H1 (cell line): ENCODE measurements at regions not wholly inside any gene's neighbourhood (a gene's known extent, or its start where the extent isn't known, plus 50 kb on each side); places are given as distances from the start of the nearest gene placed in this dataset.

Experiments used
- CTCF ChIA-PET: fragments of 300-600 bp; sonication (Branson Sonifier 250); formaldehyde crosslinking; loops from one replicate; lab custom pipeline; 2021; ENCODE audit not compliant: partially characterized antibody; lab: Charles Lee
- POLR2A ChIA-PET: fragments of 300-600 bp; sonication (Branson Sonifier 250); formaldehyde crosslinking; loops from one replicate; lab custom pipeline; 2021; ENCODE audit warnings: inconsistent platforms; ENCODE audit not compliant: partially characterized antibody; lab: Charles Lee
- DNase-seq, 2 experiments: peaks; one replicate each; pipeline versions ENCODE4 v3.0.0 to v3.0.0-alpha.2; 2010 to 2022; ENCODE audit warnings: low spot score in 2 of 2, low read depth in 1 of 2, mixed read lengths in 1 of 2
- FAIRE-seq: peaks from 2 replicates; lab custom pipeline; 2011; peaks lifted over from hg19 to GRCh38; lab: Jason Lieb, UNC
- H2AFZ ChIP-seq: 2 replicates; pipeline ENCODE4 v1.8.1; 2012; ENCODE audit warnings: low read length, inconsistent platforms
- H2AK5ac ChIP-seq: 2 replicates; pipeline ENCODE4 v1.6.1; 2013; ENCODE audit warnings: low read depth, low read length
- H2BK120ac ChIP-seq: replicated peaks from 2 replicates; pipeline ENCODE3; 2013; ENCODE audit warnings: low read depth, low read length, inconsistent platforms
- H2BK12ac ChIP-seq: 2 replicates; pipeline ENCODE4 v1.6.1; 2013; ENCODE audit warnings: low read depth, low read length
- H2BK15ac ChIP-seq: 2 replicates; pipeline ENCODE4 v1.6.1; 2013; ENCODE audit warnings: low read length
- H2BK20ac ChIP-seq: 2 replicates; pipeline ENCODE4 v1.6.1; 2013; ENCODE audit warnings: low read length
- H2BK5ac ChIP-seq: 2 replicates; pipeline ENCODE4 v1.6.1; 2013; ENCODE audit warnings: low read depth, low read length
- H3K14ac ChIP-seq: 2 replicates; pipeline ENCODE4 v1.6.1; 2013; ENCODE audit warnings: inconsistent platforms; ENCODE audit not compliant: insufficient read length
- H3K18ac ChIP-seq: 2 replicates; pipeline ENCODE4 v1.6.1; 2013; ENCODE audit warnings: low read length; ENCODE audit errors: extremely low read depth
- H3K23ac ChIP-seq: 2 replicates; pipeline ENCODE4 v1.6.1; 2013; ENCODE audit warnings: inconsistent platforms; ENCODE audit not compliant: insufficient read length
- H3K23me2 ChIP-seq: 2 replicates; pipeline ENCODE4 v1.6.1; 2013; ENCODE audit warnings: low read depth, low read length
- H3K27ac ChIP-seq: 2 replicates; pipeline ENCODE4 v1.6.1; 2011; ENCODE audit warnings: low read depth, low read length, inconsistent platforms
- H3K27me3 ChIP-seq, 4 experiments: replicated peaks in 1 of 4; 1 replicate in 1 of 4; 2 replicates in 3 of 4; pipeline versions ENCODE4 v1.6.1 to v1.8.1; 2011 to 2013; ENCODE audit warnings: low read length in 3 of 4, mild to moderate bottlenecking in 3 of 4, inconsistent platforms in 2 of 4, mixed read lengths in 2 of 4, moderate library complexity in 1 of 4; ENCODE audit not compliant: control insufficient read depth in 3 of 4, insufficient read depth in 3 of 4; ENCODE audit errors: extremely low read depth in 1 of 4
- H3K36me3 ChIP-seq, 4 experiments: 2 replicates each; pipeline versions ENCODE4 v1.6.1 to v1.8.1; 2011 to 2013; ENCODE audit warnings: mild to moderate bottlenecking in 4 of 4, low read length in 3 of 4, moderate library complexity in 2 of 4, control low read depth in 1 of 4, inconsistent platforms in 1 of 4; ENCODE audit not compliant: insufficient read depth in 4 of 4, control insufficient read depth in 2 of 4
- H3K4ac ChIP-seq: replicated peaks from 2 replicates; pipeline ENCODE3; 2013; ENCODE audit warnings: low read length, low read depth, mixed read lengths, inconsistent platforms; ENCODE audit not compliant: insufficient read length
- H3K4me1 ChIP-seq, 4 experiments: replicated peaks in 1 of 4; 1 replicate in 1 of 4; 2 replicates in 3 of 4; pipeline versions ENCODE4 v1.6.1 to v1.8.1; 2011 to 2013; ENCODE audit warnings: low read length in 3 of 4, inconsistent platforms in 2 of 4, mixed read lengths in 1 of 4; ENCODE audit not compliant: insufficient read depth in 4 of 4, control insufficient read depth in 3 of 4
- H3K4me2 ChIP-seq, 2 experiments: 2 replicates each; pipeline versions ENCODE4 v1.6.1 to v1.8.1; 2011 to 2013; ENCODE audit warnings: low read depth in 2 of 2, low read length in 2 of 2, control low read depth in 1 of 2, inconsistent platforms in 1 of 2, mild to moderate bottlenecking in 1 of 2; ENCODE audit not compliant: insufficient read depth in 1 of 2
- H3K4me3 ChIP-seq, 4 experiments: fragments of 200-600, 300-600 bp in 1 of 4; sonication (generic), shearing (Covaris generic), sonication (Bioruptor Twin) in 1 of 4; 2 replicates each; pipeline versions ENCODE4 v1.5.1 to v1.8.1; 2011 to 2016; ENCODE audit warnings: low read length in 4 of 4, low read depth in 3 of 4, control low read depth in 2 of 4, inconsistent platforms in 2 of 4, mild to moderate bottlenecking in 2 of 4, mixed read lengths in 1 of 4, moderate library complexity in 1 of 4; ENCODE audit not compliant: insufficient read depth in 2 of 4; ENCODE audit errors: extremely low read depth in 1 of 4
- H3K56ac ChIP-seq: replicated peaks from 2 replicates; pipeline ENCODE3; 2013; ENCODE audit warnings: low read depth, mild to moderate bottlenecking, mixed read lengths, low read length, inconsistent platforms; ENCODE audit not compliant: insufficient read length
- H3K79me1 ChIP-seq: 2 replicates; pipeline ENCODE4 v1.6.1; 2013; ENCODE audit warnings: low read depth, low read length, control low read depth
- H3K79me2 ChIP-seq, 2 experiments: 2 replicates each; pipeline versions ENCODE4 v1.6.1 to v1.8.1; 2012 to 2013; ENCODE audit warnings: low read length in 2 of 2, mild to moderate bottlenecking in 2 of 2, inconsistent platforms in 1 of 2; ENCODE audit not compliant: insufficient read depth in 2 of 2, control insufficient read depth in 1 of 2
- H3K9ac ChIP-seq, 4 experiments: replicated peaks in 1 of 4; 1 replicate in 1 of 4; 2 replicates in 3 of 4; pipeline versions ENCODE4 v1.6.1 to v1.8.1; 2011 to 2013; ENCODE audit warnings: low read depth in 3 of 4, low read length in 3 of 4, control low read depth in 2 of 4, mild to moderate bottlenecking in 2 of 4, moderate library complexity in 2 of 4, inconsistent platforms in 1 of 4; ENCODE audit errors: extremely low read depth in 1 of 4
- H3K9me3 ChIP-seq, 2 experiments: 2 replicates each; pipeline versions ENCODE4 v1.6.1 to v1.8.1; 2012 to 2013; ENCODE audit warnings: mild to moderate bottlenecking in 2 of 2, moderate library complexity in 2 of 2, control low read depth in 1 of 2, inconsistent platforms in 1 of 2, low read depth in 1 of 2, low read length in 1 of 2, mixed read lengths in 1 of 2; ENCODE audit not compliant: insufficient read depth in 2 of 2
- H4K20me1 ChIP-seq, 2 experiments: replicated peaks in 1 of 2; 2 replicates each; pipeline versions ENCODE3 to v1.8.1; 2011 to 2013; ENCODE audit warnings: inconsistent platforms in 2 of 2, low read length in 2 of 2, mild to moderate bottlenecking in 1 of 2; ENCODE audit not compliant: insufficient read depth in 2 of 2, control insufficient read depth in 1 of 2
- H4K5ac ChIP-seq: 2 replicates; pipeline ENCODE4 v1.6.1; 2013; ENCODE audit warnings: low read length, low read depth, mixed read lengths, inconsistent platforms; ENCODE audit not compliant: insufficient read length
- H4K8ac ChIP-seq: 2 replicates; pipeline ENCODE4 v1.8.0; 2013; ENCODE audit warnings: mild to moderate bottlenecking, moderate library complexity, low read length, inconsistent platforms; ENCODE audit not compliant: insufficient read depth; ENCODE audit errors: extremely low read depth
- H4K91ac ChIP-seq: replicated peaks from 2 replicates; pipeline ENCODE3; 2013; ENCODE audit warnings: low read length, mixed read lengths, inconsistent platforms; ENCODE audit not compliant: insufficient read length
- CEBPB ChIP-seq: IDR thresholded peaks from 2 replicates; pipeline ENCODE4 v1.6.1; 2012; ENCODE audit warnings: low read depth, low read length
- E2F6 ChIP-seq: IDR thresholded peaks from 2 replicates; pipeline ENCODE4 v1.6.1; 2012; ENCODE audit warnings: inconsistent platforms
- HDAC2 ChIP-seq, 2 experiments: fragments of 300-600 bp in 1 of 2; sonication (generic) in 1 of 2; IDR thresholded peaks; 2 replicates each; pipeline ENCODE4 v1.6.1; 2011 to 2012; ENCODE audit warnings: low read depth in 2 of 2, low read length in 2 of 2, mild to moderate bottlenecking in 2 of 2, moderate library complexity in 2 of 2, borderline replicate concordance in 1 of 2, inconsistent platforms in 1 of 2
- HDAC6 ChIP-seq: IDR thresholded peaks from one replicate; pipeline ENCODE4 v1.7.1; 2012; ENCODE audit warnings: low read depth, mild to moderate bottlenecking, inconsistent platforms, low read length, moderate library complexity
- JUN ChIP-seq: IDR thresholded peaks from 2 replicates; pipeline ENCODE4 v1.6.1; 2011; ENCODE audit warnings: low read depth, mild to moderate bottlenecking, improper control_type of control experiment, low read length
- KDM1A ChIP-seq: fragments of 200-600, 300-600 bp; sonication (generic); IDR thresholded peaks from 2 replicates; pipeline ENCODE4 v1.7.1; 2016; ENCODE audit warnings: mild to moderate bottlenecking, low read length, borderline replicate concordance
- KDM4A ChIP-seq: IDR thresholded peaks from one replicate; pipeline ENCODE4 v1.7.1; 2012; ENCODE audit warnings: low read depth, mild to moderate bottlenecking, moderate library complexity, low read length, inconsistent platforms; ENCODE audit not compliant: severe bottlenecking
- MAFK ChIP-seq: IDR thresholded peaks from 2 replicates; pipeline ENCODE4 v1.6.1; 2012; ENCODE audit warnings: low read depth, mild to moderate bottlenecking, improper control_type of control experiment, low read length
- RFX5 ChIP-seq: IDR thresholded peaks from 2 replicates; pipeline ENCODE4 v1.6.1; 2011; ENCODE audit warnings: low read depth, low read length, improper control_type of control experiment, borderline replicate concordance
- SP2 ChIP-seq: IDR thresholded peaks from 2 replicates; pipeline ENCODE4 v1.6.1; 2012; ENCODE audit warnings: mild to moderate bottlenecking, low read length, inconsistent platforms
- SUZ12 ChIP-seq: fragments of 200-600 bp; sonication (generic); IDR thresholded peaks from 2 replicates; pipeline ENCODE4 v1.6.1; 2012; ENCODE audit warnings: mild to moderate bottlenecking, inconsistent platforms, low read length, moderate library complexity, mixed read lengths
- TCF12 ChIP-seq: IDR thresholded peaks from 2 replicates; pipeline ENCODE4 v1.6.1; 2011; ENCODE audit warnings: low read depth, mild to moderate bottlenecking, low read length
- USF2 ChIP-seq: IDR thresholded peaks from 2 replicates; pipeline ENCODE4 v1.6.1; 2011; ENCODE audit warnings: low read length, improper control_type of control experiment
- YY1 ChIP-seq: IDR thresholded peaks from 2 replicates; pipeline ENCODE4 v1.6.1; 2011; ENCODE audit warnings: low read depth, mild to moderate bottlenecking, low read length
- WGBS, 2 experiments: shearing (Covaris generic) in 1 of 2; methylation state at CpG; one replicate each; pipeline versions ENCODE4 v1.1.6 to v1.1.7; 2013 to 2015; ENCODE audit warnings: low lambda C conversion rate in 2 of 2, mixed read lengths in 2 of 2, inconsistent platforms in 1 of 2, low coverage in 1 of 2, missing lambda C conversion rate in 1 of 2; ENCODE audit not compliant: insufficient replicate concordance in 2 of 2, insufficient coverage in 1 of 2, insufficient read length in 1 of 2; ENCODE audit errors: extremely low coverage in 1 of 2, missing lambda C conversion rate in 1 of 2; 5-methylcytosine and 5-hydroxymethylcytosine counted together

GRCh38 chr2:106997204-106997603 is 111.2 kb upstream of the ST6GAL2 start:
- Histone ChIP-seq H2AFZ (no peak overlapping the region), H3K4me2 (no peak overlapping the region), H2BK120ac (no peak overlapping the region), H3K36me3 (no peaks in the 10 kb centered on the region), H2BK5ac (no peak overlapping the region), H3K79me1 (no peaks in the 10 kb centered on the region), H2BK20ac (no peak overlapping the region), H2BK12ac (no peak overlapping the region), H3K56ac (no peak overlapping the region), H2BK15ac (no peak overlapping the region), H3K27me3 (no peaks in the 10 kb centered on the region), H4K20me1 (no peaks in the 10 kb centered on the region), H3K9me3 (no peaks in the 10 kb centered on the region), H3K23me2 (no peaks in the 10 kb centered on the region), H2AK5ac (no peak overlapping the region), H4K5ac (no peak overlapping the region), H3K4me1 (no peaks in the 10 kb centered on the region; a peak in 1 of 7 replicates), H4K91ac (no peak overlapping the region), H3K14ac (no peak overlapping the region), H3K79me2 (no peaks in the 10 kb centered on the region), H3K4me3 (no peak overlapping the region), H4K8ac (no peak overlapping the region), H3K9ac (no peak overlapping the region), H3K27ac (no peak overlapping the region), H3K23ac (no peak overlapping the region), H3K4ac (no peak overlapping the region), H3K18ac (no peak overlapping the region)
- DNase-seq: no peak
- no peak for FAIRE-seq
- 63% methylated on average over 3 of the region's 3 CpGs; no CpG with 5 or more reads in 1 of the 2 experiments for WGBS, 2 experiments
- ChIA-PET CTCF (interaction anchor here (1.3 kb wide), 1 partner anchor 16 kb away, joined by 4 read pairs; no protein-coding TSS in a partner anchor), POLR2A (no interaction called here)
- TF ChIP-seq E2F6 (no peak), SP2 (no peak), YY1 (no peak), TCF12 (no peak), MAFK (no peak), JUN (no peak), KDM1A (no peak), RFX5 (no peak), USF2 (no peak), KDM4A (no peak), CEBPB (no peak), HDAC6 (no peak), HDAC2 (IDR thresholded peaks at IDR 0.05; ENCODE audit: borderline replicate concordance in 1 of 2, low read depth in 2 of 2, low read length in 2 of 2) (no peak), SUZ12 (no peak)
